H9 (cell line): ENCODE measurements at regions not wholly inside any gene's neighbourhood (a gene's known extent, or its start where the extent isn't known, plus 50 kb on each side); places are given as distances from the start of the nearest gene placed in this dataset.

Experiments used
- DNase-seq: peaks from one replicate; pipeline ENCODE4 v3.0.0-alpha.2; 2017
- H2AFZ ChIP-seq: one replicate; pipeline ENCODE4 v1.6.1; 2013; ENCODE audit warnings: mild to moderate bottlenecking, low read length, control low read depth, moderate library complexity
- H2AK5ac ChIP-seq: 2 replicates; pipeline ENCODE4 v1.6.1; 2013; ENCODE audit warnings: low read length, control low read depth, mixed read lengths; ENCODE audit not compliant: insufficient read length
- H2BK120ac ChIP-seq: one replicate; pipeline ENCODE4 v1.6.1; 2013; ENCODE audit warnings: low read depth, mild to moderate bottlenecking, low read length, control low read depth, inconsistent platforms; ENCODE audit not compliant: poor library complexity, severe bottlenecking
- H2BK12ac ChIP-seq: 2 replicates; pipeline ENCODE4 v1.6.1; 2013; ENCODE audit warnings: low read length, control low read depth, mixed read lengths, low read depth; ENCODE audit not compliant: insufficient read length
- H2BK15ac ChIP-seq: 2 replicates; pipeline ENCODE4 v1.6.1; 2013; ENCODE audit warnings: low read depth, low read length, control low read depth
- H2BK20ac ChIP-seq: one replicate; pipeline ENCODE4 v1.6.1; 2013; ENCODE audit warnings: low read depth, mild to moderate bottlenecking, low read length, control low read depth, inconsistent platforms; ENCODE audit not compliant: poor library complexity, severe bottlenecking
- H2BK5ac ChIP-seq: 2 replicates; pipeline ENCODE4 v1.6.1; 2013; ENCODE audit warnings: low read length, control low read depth, mixed read lengths; ENCODE audit not compliant: insufficient read length
- H3K14ac ChIP-seq: 2 replicates; pipeline ENCODE4 v1.6.1; 2013; ENCODE audit warnings: low read length, control low read depth; ENCODE audit not compliant: insufficient read depth
- H3K18ac ChIP-seq: 2 replicates; pipeline ENCODE4 v1.6.1; 2013; ENCODE audit warnings: low read depth, mild to moderate bottlenecking, mixed read lengths, low read length, control low read depth; ENCODE audit not compliant: insufficient read length
- H3K23ac ChIP-seq: 2 replicates; pipeline ENCODE4 v1.6.1; 2013; ENCODE audit warnings: low read length, control low read depth, mixed read lengths, low read depth; ENCODE audit not compliant: insufficient read length
- H3K23me2 ChIP-seq: 2 replicates; pipeline ENCODE4 v1.6.1; 2013; ENCODE audit warnings: low read depth, mild to moderate bottlenecking, mixed read lengths, low read length, control low read depth; ENCODE audit not compliant: insufficient read length, poor library complexity, severe bottlenecking
- H3K27ac ChIP-seq: 2 replicates; pipeline ENCODE4 v1.5.1; 2013; ENCODE audit warnings: low read length, control low read depth, mixed read lengths, low read depth; ENCODE audit not compliant: insufficient read length
- H3K27me3 ChIP-seq: 2 replicates; pipeline ENCODE4 v1.6.1; 2013; ENCODE audit warnings: low read length, control low read depth, inconsistent platforms; ENCODE audit not compliant: insufficient read depth
- H3K4ac ChIP-seq: 2 replicates; pipeline ENCODE4 v1.6.1; 2013; ENCODE audit warnings: low read depth, mild to moderate bottlenecking, control low read depth, inconsistent platforms, low read length, moderate library complexity
- H3K4me1 ChIP-seq: 2 replicates; pipeline ENCODE4 v1.6.1; 2013; ENCODE audit warnings: low read length, control low read depth, inconsistent platforms; ENCODE audit not compliant: insufficient read depth
- H3K4me2 ChIP-seq: 2 replicates; pipeline ENCODE4 v1.6.1; 2013; ENCODE audit warnings: low read length, control low read depth, mixed read lengths; ENCODE audit not compliant: insufficient read length, insufficient read depth
- H3K56ac ChIP-seq: 2 replicates; pipeline ENCODE4 v1.6.1; 2013; ENCODE audit warnings: low read depth, mild to moderate bottlenecking, mixed read lengths, low read length, control low read depth; ENCODE audit not compliant: insufficient read length
- H3K79me1 ChIP-seq: 2 replicates; pipeline ENCODE4 v1.6.1; 2013; ENCODE audit warnings: low read depth, mild to moderate bottlenecking, moderate library complexity, low read length, control low read depth, inconsistent platforms; ENCODE audit not compliant: insufficient read depth, poor library complexity, severe bottlenecking
- H3K79me2 ChIP-seq: 2 replicates; pipeline ENCODE4 v1.6.1; 2013; ENCODE audit warnings: low read length, control low read depth, inconsistent platforms; ENCODE audit not compliant: insufficient read depth
- H3K9ac ChIP-seq: 2 replicates; pipeline ENCODE4 v1.6.1; 2013; ENCODE audit warnings: low read length, control low read depth, mixed read lengths; ENCODE audit not compliant: insufficient read length; ENCODE audit errors: extremely low read depth
- H3K9me3 ChIP-seq: one replicate; pipeline ENCODE4 v1.6.1; 2013; ENCODE audit warnings: low read depth, low read length, inconsistent platforms; ENCODE audit not compliant: control insufficient read depth
- H3T11ph ChIP-seq: one replicate; pipeline ENCODE4 v1.6.1; 2013; ENCODE audit warnings: mild to moderate bottlenecking, low read length, control low read depth, inconsistent platforms
- H4K20me1 ChIP-seq: one replicate; pipeline ENCODE4 v1.6.1; 2013; ENCODE audit not compliant: control insufficient read depth, insufficient read length, insufficient read depth
- H4K5ac ChIP-seq: 2 replicates; pipeline ENCODE4 v1.6.1; 2013; ENCODE audit warnings: low read depth, mild to moderate bottlenecking, mixed read lengths, low read length, control low read depth; ENCODE audit not compliant: insufficient read length
- H4K8ac ChIP-seq: replicated peaks from 2 replicates; pipeline ENCODE4 v1.6.1; 2013; ENCODE audit warnings: low read length, control low read depth, mixed read lengths, low read depth; ENCODE audit not compliant: insufficient read length
- H4K91ac ChIP-seq: 2 replicates; pipeline ENCODE4 v1.6.1; 2013; ENCODE audit warnings: low read depth, mild to moderate bottlenecking, moderate library complexity, mixed read lengths, low read length, control low read depth; ENCODE audit not compliant: insufficient read length
- H3K27ac Mint-ChIP-seq, 3 experiments: 2 replicates in 2 of 3; 3 replicates in 1 of 3; pipeline ENCODE4 v1.8.0; 2020 to 2021; ENCODE audit warnings: mixed read lengths in 3 of 3, mild to moderate bottlenecking in 1 of 3, moderate library complexity in 1 of 3
- H3K27me3 Mint-ChIP-seq: 2 replicates; pipeline ENCODE4 v1.8.0; 2021; ENCODE audit warnings: low read depth, mild to moderate bottlenecking, moderate library complexity, mixed read lengths
- H3K36me3 Mint-ChIP-seq, 3 experiments: 2 replicates in 2 of 3; 3 replicates in 1 of 3; pipeline ENCODE4 v1.8.0; 2020 to 2021; ENCODE audit warnings: low read depth in 3 of 3, mixed read lengths in 3 of 3; ENCODE audit not compliant: insufficient read depth in 1 of 3
- H3K4me1 Mint-ChIP-seq, 2 experiments: 2 replicates each; pipeline ENCODE4 v1.8.0; 2020; ENCODE audit warnings: mixed read lengths in 2 of 2
- H3K4me3 Mint-ChIP-seq, 2 experiments: 2 replicates in 1 of 2; 3 replicates in 1 of 2; pipeline ENCODE4 v1.8.0; 2020 to 2021; ENCODE audit warnings: mild to moderate bottlenecking in 2 of 2, mixed read lengths in 2 of 2, moderate library complexity in 1 of 2
- H3K9me3 Mint-ChIP-seq, 2 experiments: 2 replicates in 1 of 2; 3 replicates in 1 of 2; pipeline ENCODE4 v1.8.0; 2020; ENCODE audit warnings: mild to moderate bottlenecking in 2 of 2, mixed read lengths in 2 of 2, moderate library complexity in 1 of 2
- WGBS: extraction: QIAGEN DNeasy Blood & Tissue Kit; methylation state at CpG from one replicate; pipeline ENCODE4 v1.1.7; 2013; ENCODE audit warnings: missing lambda C conversion rate, low lambda C conversion rate, mixed read lengths; ENCODE audit not compliant: insufficient read length; ENCODE audit errors: extremely low coverage; 5-methylcytosine and 5-hydroxymethylcytosine counted together
- TF ChIP-seq, protein P1 (sequence below): fragments of 200-600 bp; sonication (generic); conservative IDR thresholded peaks from 3 replicates; pipeline ENCODE4 v1.8.0; 2021; ENCODE audit warnings: antibody characterized with exemption, mild to moderate bottlenecking

DNA sequence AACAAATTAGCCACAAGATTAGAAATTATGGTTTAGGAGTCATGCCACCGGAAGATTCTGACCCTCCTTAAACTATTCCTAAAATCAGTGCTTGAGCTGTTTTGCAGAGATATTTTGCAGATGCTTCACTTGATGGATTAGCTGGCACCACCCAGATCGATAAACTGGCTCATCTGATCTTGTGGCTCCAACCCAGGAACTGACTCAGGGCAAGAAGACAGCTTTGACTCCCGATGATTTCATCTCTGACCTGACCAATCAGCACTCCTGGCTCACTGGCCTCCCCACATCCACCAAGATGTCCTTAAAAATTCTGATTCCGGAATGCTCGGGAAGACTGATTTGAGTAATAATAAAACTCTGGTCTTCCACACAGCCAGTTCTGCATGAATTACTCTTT, 221.6 kb downstream of the RHOU start:
- H4K5ac ChIP-seq: no peak overlapping the region
- H2AK5ac ChIP-seq: no peak overlapping the region
- no peak overlapping the region for H3K27ac ChIP-seq
- Mint-ChIP-seq H3K36me3 (peaks cover 0 to 7% (median 1%) of the 10 kb centered on the region in 3 experiments; a peak in 3 of 7 replicates), H3K4me3 (no peak overlapping the region), H3K4me1 (peaks cover 21 to 24% of the 10 kb centered on the region in 2 experiments), H3K27ac (no peak overlapping the region), H3K27me3 (peaks cover 6% of the 10 kb centered on the region; the same call in 1 of the 2 replicates), H3K9me3 (peaks cover 6 to 10% of the 10 kb centered on the region in 2 experiments)
- no peaks in the 10 kb centered on the region for H3K9me3 ChIP-seq
- H2BK5ac ChIP-seq: no peak overlapping the region
- no peak overlapping the region for H3K4me2 ChIP-seq
- no peaks in the 10 kb centered on the region for H3K27me3 ChIP-seq
- H2BK120ac ChIP-seq: no peak overlapping the region
- H3K14ac ChIP-seq: no peak overlapping the region
- no peaks in the 10 kb centered on the region for H4K20me1 ChIP-seq
- H3K23me2 ChIP-seq: no peaks in the 10 kb centered on the region
- no peaks in the 10 kb centered on the region for H3K79me1 ChIP-seq
- no peak overlapping the region for H3K9ac ChIP-seq
- no peak overlapping the region for H4K91ac ChIP-seq
- no peak overlapping the region for H4K8ac ChIP-seq
- no CpG with 5 or more reads among the region's 5 CpGs for WGBS
- H3K23ac ChIP-seq: no peak overlapping the region
- no peak overlapping the region for H3K56ac ChIP-seq
- H2BK15ac ChIP-seq: no peak overlapping the region
- H3K79me2 ChIP-seq: no peaks in the 10 kb centered on the region
- H3K4me1 ChIP-seq: no peaks in the 10 kb centered on the region
- no peak overlapping the region for H2BK20ac ChIP-seq
- no peak overlapping the region for H2AFZ ChIP-seq
- H3K4ac ChIP-seq: no peak overlapping the region
- DNase-seq: peak; percentile 6
- TF ChIP-seq, protein P1, sequence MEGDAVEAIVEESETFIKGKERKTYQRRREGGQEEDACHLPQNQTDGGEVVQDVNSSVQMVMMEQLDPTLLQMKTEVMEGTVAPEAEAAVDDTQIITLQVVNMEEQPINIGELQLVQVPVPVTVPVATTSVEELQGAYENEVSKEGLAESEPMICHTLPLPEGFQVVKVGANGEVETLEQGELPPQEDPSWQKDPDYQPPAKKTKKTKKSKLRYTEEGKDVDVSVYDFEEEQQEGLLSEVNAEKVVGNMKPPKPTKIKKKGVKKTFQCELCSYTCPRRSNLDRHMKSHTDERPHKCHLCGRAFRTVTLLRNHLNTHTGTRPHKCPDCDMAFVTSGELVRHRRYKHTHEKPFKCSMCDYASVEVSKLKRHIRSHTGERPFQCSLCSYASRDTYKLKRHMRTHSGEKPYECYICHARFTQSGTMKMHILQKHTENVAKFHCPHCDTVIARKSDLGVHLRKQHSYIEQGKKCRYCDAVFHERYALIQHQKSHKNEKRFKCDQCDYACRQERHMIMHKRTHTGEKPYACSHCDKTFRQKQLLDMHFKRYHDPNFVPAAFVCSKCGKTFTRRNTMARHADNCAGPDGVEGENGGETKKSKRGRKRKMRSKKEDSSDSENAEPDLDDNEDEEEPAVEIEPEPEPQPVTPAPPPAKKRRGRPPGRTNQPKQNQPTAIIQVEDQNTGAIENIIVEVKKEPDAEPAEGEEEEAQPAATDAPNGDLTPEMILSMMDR: no peak
- H2BK12ac ChIP-seq: no peak overlapping the region
- H3K18ac ChIP-seq: no peak overlapping the region
- no peak overlapping the region for H3T11ph ChIP-seq
